ENCODE measurements at regions not wholly inside any gene's neighbourhood (a gene's known extent, or its start where the extent isn't known, plus 50 kb on each side); places are given as distances from the start of the nearest gene placed in this dataset.

- H3K27ac ChIP-seq (ENCODE audit: low read depth, low read length, poor library complexity, severe bottlenecking): no peak overlapping the region
- H3K4me2 ChIP-seq (ENCODE audit: low read length): no peak overlapping the region
- H3F3A ChIP-seq (ENCODE audit: insufficient read depth, low read length): no peaks in the 10 kb centered on the region
- H3K4me3 ChIP-seq (ENCODE audit: low read depth, low read length, poor library complexity, severe bottlenecking): no peak overlapping the region
- H3K9ac ChIP-seq (ENCODE audit: low read length): no peak overlapping the region
- no peaks in the 10 kb centered on the region for H3K79me2 ChIP-seq (ENCODE audit: insufficient read depth, low read length)
- no peaks in the 10 kb centered on the region for H4K20me1 ChIP-seq (ENCODE audit: insufficient read depth, low read length)
- H3K27me3 ChIP-seq (ENCODE audit: insufficient read depth, low read length): no peaks in the 10 kb centered on the region
- no peak overlapping the region for H2AFZ ChIP-seq (ENCODE audit: low read length)
- no peaks in the 10 kb centered on the region for H3K36me3 ChIP-seq (ENCODE audit: insufficient read depth, low read length)
- no peaks in the 10 kb centered on the region for H3K9me3 ChIP-seq (ENCODE audit: low read length)
- no peak for TF ChIP-seq EZH2 (IDR thresholded peaks at IDR 0.05; ENCODE audit: borderline replicate concordance, low read length)
- TF ChIP-seq CTCF (IDR thresholded peaks at IDR 0.05; ENCODE audit: low read length): no peak
- no peaks in the 10 kb centered on the region for H3K9me2 ChIP-seq (ENCODE audit: low read depth, low read length)
- H3K4me1 ChIP-seq (ENCODE audit: insufficient read depth, low read length, severe bottlenecking): no peaks in the 10 kb centered on the region
Measured at GRCh38 chr3:145209561-145209960, 951.4 kb downstream of the PLOD2 start.

- H4K20me1 ChIP-seq (ENCODE audit: insufficient read depth, low read length): no peaks in the 10 kb centered on the region
- 0 out of 2 replicates have a peak, but pooled peaks cover 3% of the 10 kb centered on the region for H3K9me2 ChIP-seq (ENCODE audit: low read depth, low read length)
- H3F3A ChIP-seq (ENCODE audit: insufficient read depth, low read length): no peaks in the 10 kb centered on the region
- no peak overlapping the region for H3K9ac ChIP-seq (ENCODE audit: low read length)
- H2AFZ ChIP-seq (ENCODE audit: low read length): no peak overlapping the region
- no peaks in the 10 kb centered on the region for H3K4me1 ChIP-seq (ENCODE audit: insufficient read depth, low read length, severe bottlenecking)
- H3K27me3 ChIP-seq (ENCODE audit: insufficient read depth, low read length): no peaks in the 10 kb centered on the region
- H3K4me3 ChIP-seq (ENCODE audit: low read depth, low read length, poor library complexity, severe bottlenecking): no peak overlapping the region
- H3K27ac ChIP-seq (ENCODE audit: low read depth, low read length, poor library complexity, severe bottlenecking): no peak overlapping the region
- no peaks in the 10 kb centered on the region for H3K9me3 ChIP-seq (ENCODE audit: low read length)
- no peaks in the 10 kb centered on the region for H3K79me2 ChIP-seq (ENCODE audit: insufficient read depth, low read length)
- no peaks in the 10 kb centered on the region for H3K36me3 ChIP-seq (ENCODE audit: insufficient read depth, low read length)
- H3K4me2 ChIP-seq (ENCODE audit: low read length): no peak overlapping the region
- no peak for TF ChIP-seq CTCF (IDR thresholded peaks at IDR 0.05; ENCODE audit: low read length)
- TF ChIP-seq EZH2 (IDR thresholded peaks at IDR 0.05; ENCODE audit: borderline replicate concordance, low read length): no peak
Measured at GRCh38 chr3:145219355-145220235, 941.4 kb downstream of the PLOD2 start.

GRCh38 chr3:145224886-145225285 lies 936.1 kb downstream of the PLOD2 start:
- H3K79me2 ChIP-seq (ENCODE audit: insufficient read depth, low read length): no peaks in the 10 kb centered on the region
- H3K4me1 ChIP-seq (ENCODE audit: insufficient read depth, low read length, severe bottlenecking): no peaks in the 10 kb centered on the region
- no peak overlapping the region for H3K9ac ChIP-seq (ENCODE audit: low read length)
- H3K27me3 ChIP-seq (ENCODE audit: insufficient read depth, low read length): no peaks in the 10 kb centered on the region
- no peaks in the 10 kb centered on the region for H4K20me1 ChIP-seq (ENCODE audit: insufficient read depth, low read length)
- no peaks in the 10 kb centered on the region for H3K36me3 ChIP-seq (ENCODE audit: insufficient read depth, low read length)
- peaks cover 3% of the 10 kb centered on the region; the same call in 1 of the 2 replicates for H3K9me2 ChIP-seq (ENCODE audit: low read depth, low read length)
- TF ChIP-seq EZH2 (IDR thresholded peaks at IDR 0.05; ENCODE audit: borderline replicate concordance, low read length): no peak
- no peak for TF ChIP-seq CTCF (IDR thresholded peaks at IDR 0.05; ENCODE audit: low read length)
- H2AFZ ChIP-seq (ENCODE audit: low read length): no peak overlapping the region
- no peak overlapping the region for H3K4me3 ChIP-seq (ENCODE audit: low read depth, low read length, poor library complexity, severe bottlenecking)
- H3K4me2 ChIP-seq (ENCODE audit: low read length): no peak overlapping the region
- no peaks in the 10 kb centered on the region for H3F3A ChIP-seq (ENCODE audit: insufficient read depth, low read length)
- H3K9me3 ChIP-seq (ENCODE audit: low read length): no peaks in the 10 kb centered on the region
- no peak overlapping the region for H3K27ac ChIP-seq (ENCODE audit: low read depth, low read length, poor library complexity, severe bottlenecking)
